Neural cell (in vitro differentiated cells): ENCODE measurements at regions not wholly inside any gene's neighbourhood (a gene's known extent, or its start where the extent isn't known, plus 50 kb on each side); places are given as distances from the start of the nearest gene placed in this dataset.

Experiments
- EP300 ChIP-seq: fragments of 450-650 bp; conservative IDR thresholded peaks from 2 replicates; pipeline ENCODE4 v1.6.1; 2014; ENCODE audit warnings: antibody characterized with exemption, mild to moderate bottlenecking, moderate library complexity; ENCODE audit not compliant: poor library complexity, severe bottlenecking
- EZH2 ChIP-seq: fragments of 200-600, 300-800 bp; shearing (Covaris generic), sonication (generic); IDR thresholded peaks from 2 replicates; pipeline ENCODE4 v1.6.1; 2014; ENCODE audit warnings: antibody characterized with exemption, low read length, borderline replicate concordance, mild to moderate bottlenecking; ENCODE audit not compliant: insufficient read depth, poor library complexity, severe bottlenecking
- MXI1 ChIP-seq: fragments of 450-650 bp; conservative IDR thresholded peaks from 2 replicates; pipeline ENCODE4 v1.6.1; 2014; ENCODE audit warnings: antibody characterized with exemption, mild to moderate bottlenecking; ENCODE audit not compliant: poor library complexity, severe bottlenecking
- POLR2AphosphoS5 ChIP-seq: IDR thresholded peaks from 2 replicates; pipeline ENCODE4 v1.6.1; 2012
- TAF1 ChIP-seq: IDR thresholded peaks from 2 replicates; pipeline ENCODE4 v1.6.1; 2012; ENCODE audit warnings: low read depth
- TF ChIP-seq, protein P1 (sequence below): fragments of 450-650 bp; IDR thresholded peaks from 2 replicates; pipeline ENCODE4 v1.5.1; 2014; ENCODE audit warnings: antibody characterized with exemption, mild to moderate bottlenecking, moderate library complexity; ENCODE audit not compliant: poor library complexity, severe bottlenecking

- TF ChIP-seq, protein P1, sequence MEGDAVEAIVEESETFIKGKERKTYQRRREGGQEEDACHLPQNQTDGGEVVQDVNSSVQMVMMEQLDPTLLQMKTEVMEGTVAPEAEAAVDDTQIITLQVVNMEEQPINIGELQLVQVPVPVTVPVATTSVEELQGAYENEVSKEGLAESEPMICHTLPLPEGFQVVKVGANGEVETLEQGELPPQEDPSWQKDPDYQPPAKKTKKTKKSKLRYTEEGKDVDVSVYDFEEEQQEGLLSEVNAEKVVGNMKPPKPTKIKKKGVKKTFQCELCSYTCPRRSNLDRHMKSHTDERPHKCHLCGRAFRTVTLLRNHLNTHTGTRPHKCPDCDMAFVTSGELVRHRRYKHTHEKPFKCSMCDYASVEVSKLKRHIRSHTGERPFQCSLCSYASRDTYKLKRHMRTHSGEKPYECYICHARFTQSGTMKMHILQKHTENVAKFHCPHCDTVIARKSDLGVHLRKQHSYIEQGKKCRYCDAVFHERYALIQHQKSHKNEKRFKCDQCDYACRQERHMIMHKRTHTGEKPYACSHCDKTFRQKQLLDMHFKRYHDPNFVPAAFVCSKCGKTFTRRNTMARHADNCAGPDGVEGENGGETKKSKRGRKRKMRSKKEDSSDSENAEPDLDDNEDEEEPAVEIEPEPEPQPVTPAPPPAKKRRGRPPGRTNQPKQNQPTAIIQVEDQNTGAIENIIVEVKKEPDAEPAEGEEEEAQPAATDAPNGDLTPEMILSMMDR, result no peak
- TF ChIP-seq TAF1 (no peak), EZH2 (no peak), POLR2AphosphoS5 (no peak), EP300 (no peak), MXI1 (no peak)
Measured at GRCh38 chr5:99814321-99815063, 720.7 kb upstream of the FAM174A start.
